GM18870 (cell line): ENCODE measurements at regions not wholly inside any gene's neighbourhood (a gene's known extent, or its start where the extent isn't known, plus 50 kb on each side); places are given as distances from the start of the nearest gene placed in this dataset.

Experiments
- ATAC-seq: cut with Tn5 transposase; IDR thresholded peaks from one replicate; pipeline ENCODE4 v1.9.1; 2021; ENCODE audit warnings: moderate library complexity; ENCODE audit not compliant: unreplicated experiment

GRCh38 chr16:26189536-26189935, 497.8 kb downstream of the HS3ST4 start:
- no peak for ATAC-seq

- ATAC-seq: no peak
These were observed 502.8 kb downstream of the HS3ST4 start for GRCh38 chr16:26194526-26194925.

GRCh38 chr16:26195225-26195624, 503.5 kb downstream of the HS3ST4 start:
- no peak for ATAC-seq

- no peak for ATAC-seq
These were observed 504.6 kb downstream of the HS3ST4 start for GRCh38 chr16:26196310-26196709.

- no peak for ATAC-seq
These were observed 505.0 kb downstream of the HS3ST4 start for GRCh38 chr16:26196802-26197201.

DNA sequence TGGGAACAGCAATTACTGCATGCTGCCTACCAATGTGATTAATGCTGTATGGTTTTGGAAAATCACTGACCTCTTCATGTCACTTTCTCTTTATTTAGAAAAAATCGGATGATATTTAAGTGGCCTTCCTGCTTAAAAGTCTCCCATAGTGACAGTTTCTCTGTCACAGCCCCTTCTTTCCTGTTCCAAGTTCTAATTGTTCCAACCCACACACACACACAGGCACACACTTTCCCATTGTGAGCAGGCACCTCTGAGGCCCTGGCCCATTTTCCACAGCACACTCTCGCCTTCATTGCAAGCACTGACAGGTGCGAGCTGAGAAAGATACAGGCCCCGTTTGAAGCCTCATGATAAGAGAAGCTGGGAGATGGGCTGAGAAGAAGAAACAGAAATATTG, 505.9 kb downstream of the HS3ST4 start:
- ATAC-seq: no peak

GRCh38 chr16:26198221-26198620, 506.5 kb downstream of the HS3ST4 start:
- no peak for ATAC-seq

DNA sequence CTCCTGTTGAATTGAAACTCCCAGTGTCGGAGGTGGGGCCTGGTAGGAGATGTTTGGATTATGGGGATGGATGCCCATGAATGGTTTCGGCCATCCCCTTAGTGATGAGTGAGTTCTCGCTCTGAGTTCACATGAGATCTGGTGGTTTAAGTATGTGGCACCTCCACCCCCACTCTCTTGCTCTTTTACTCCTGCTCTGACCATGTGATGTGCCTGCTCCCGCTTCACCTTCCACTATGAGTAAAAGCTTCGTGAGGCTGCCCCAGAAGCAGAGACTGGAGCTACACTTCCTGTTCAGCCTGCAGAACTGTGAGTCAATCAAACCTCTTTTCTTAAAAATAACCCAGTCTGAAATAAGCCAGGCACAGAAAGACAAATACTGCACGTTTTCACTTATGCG, 512.4 kb downstream of the HS3ST4 start:
- no peak for ATAC-seq

DNA sequence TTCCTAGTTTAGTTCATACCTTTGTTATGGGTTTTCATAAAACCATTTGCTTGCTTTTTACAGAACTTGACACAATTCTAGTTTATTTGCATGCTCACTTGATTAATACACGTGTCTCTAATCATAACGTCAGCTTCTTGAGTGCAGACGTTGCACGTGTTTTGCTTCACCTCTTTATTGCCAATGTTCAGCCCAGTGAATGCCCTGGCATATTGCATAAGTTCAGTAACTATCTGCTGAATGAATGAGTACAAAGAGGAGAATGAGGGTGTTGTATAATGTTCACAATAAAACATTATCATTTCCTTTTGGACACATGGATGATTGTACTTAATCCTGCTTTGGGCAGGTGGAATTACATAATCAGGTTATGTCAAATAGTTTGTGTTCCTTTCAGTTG, 519.8 kb downstream of the HS3ST4 start:
- no peak for ATAC-seq

DNA sequence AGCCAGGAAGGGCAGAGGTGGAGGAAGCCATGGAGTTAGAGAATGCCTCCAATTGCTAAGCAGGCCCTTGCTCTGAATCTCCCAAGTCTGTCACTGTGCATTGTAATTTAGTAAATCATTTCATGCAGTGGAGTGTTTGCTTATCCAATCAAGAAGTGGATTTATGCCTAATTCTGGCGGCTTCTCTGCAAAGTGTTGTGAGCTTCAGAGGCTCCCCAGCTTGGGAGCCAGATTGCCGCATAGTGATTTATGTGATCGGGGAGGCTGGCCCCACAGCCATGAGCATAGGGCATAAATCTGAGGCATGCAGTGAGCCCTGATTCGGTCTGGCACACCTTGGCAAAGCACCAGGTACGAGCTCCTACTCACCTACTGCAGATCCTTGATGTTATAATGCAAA, 520.8 kb downstream of the HS3ST4 start:
- ATAC-seq: no peak

- no peak for ATAC-seq
These were observed 522.9 kb downstream of the HS3ST4 start for GRCh38 chr16:26214581-26215174.

DNA sequence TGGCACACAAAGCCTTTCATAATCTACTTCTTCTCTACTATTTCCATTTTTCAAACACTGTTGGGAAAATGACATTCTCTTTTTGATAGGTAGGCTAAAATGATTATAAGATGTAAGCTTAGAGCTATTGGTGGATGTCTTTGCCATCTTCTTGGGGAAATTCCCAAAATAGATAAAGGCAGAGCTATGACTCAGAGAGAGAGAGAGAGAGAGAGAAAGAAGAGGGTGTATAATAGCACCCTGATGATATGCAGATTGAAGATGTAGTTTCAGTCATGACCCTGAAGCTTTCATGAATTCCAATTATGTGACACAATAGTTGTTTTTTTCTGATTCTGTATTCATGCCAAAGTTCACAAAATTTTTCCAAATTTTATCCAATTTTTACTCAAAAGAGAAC, 529.1 kb downstream of the HS3ST4 start:
- no peak for ATAC-seq

DNA sequence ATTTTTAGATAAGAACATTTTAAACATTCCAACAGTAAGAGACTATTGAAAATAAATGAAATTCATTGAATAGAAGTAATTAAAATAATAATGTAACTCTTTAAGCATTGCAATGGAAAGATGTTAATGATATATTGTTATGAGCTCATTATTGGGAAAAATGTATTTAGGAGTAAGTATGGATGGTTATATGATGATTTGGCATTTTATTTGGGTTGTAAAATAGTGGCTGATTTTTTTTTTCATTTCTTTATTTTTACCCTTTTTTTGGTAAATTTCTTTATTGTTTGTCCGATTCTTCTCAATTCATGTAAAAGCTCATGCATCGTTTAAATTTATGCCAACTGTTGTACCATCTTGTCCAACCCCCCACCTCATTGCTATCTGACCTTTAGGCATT, 539.9 kb downstream of the HS3ST4 start:
- no peak for ATAC-seq

GRCh38 chr16:26240807-26241206, 549.0 kb downstream of the HS3ST4 start:
- ATAC-seq: no peak

GRCh38 chr16:26247063-26247462, 555.3 kb downstream of the HS3ST4 start:
- ATAC-seq: no peak

DNA sequence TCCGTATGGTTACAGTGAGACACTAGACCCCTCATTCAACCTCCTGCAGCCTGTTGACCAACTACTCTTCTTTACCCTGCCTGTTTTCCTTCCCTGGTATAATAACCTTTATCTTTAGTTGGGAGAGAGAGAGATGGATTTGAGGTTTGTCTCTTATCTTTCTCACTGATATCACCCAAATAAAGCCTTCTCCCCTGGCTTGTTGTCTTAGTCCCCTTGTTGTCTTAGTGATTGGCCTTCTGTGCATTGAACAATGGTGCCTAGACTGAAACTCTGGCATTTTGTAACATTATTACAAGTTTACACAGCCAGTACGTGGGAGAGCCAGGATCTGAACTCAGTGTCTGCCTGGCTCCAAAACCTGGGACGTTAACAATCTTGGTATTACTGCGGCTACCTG, 560.8 kb downstream of the HS3ST4 start:
- ATAC-seq: no peak

DNA sequence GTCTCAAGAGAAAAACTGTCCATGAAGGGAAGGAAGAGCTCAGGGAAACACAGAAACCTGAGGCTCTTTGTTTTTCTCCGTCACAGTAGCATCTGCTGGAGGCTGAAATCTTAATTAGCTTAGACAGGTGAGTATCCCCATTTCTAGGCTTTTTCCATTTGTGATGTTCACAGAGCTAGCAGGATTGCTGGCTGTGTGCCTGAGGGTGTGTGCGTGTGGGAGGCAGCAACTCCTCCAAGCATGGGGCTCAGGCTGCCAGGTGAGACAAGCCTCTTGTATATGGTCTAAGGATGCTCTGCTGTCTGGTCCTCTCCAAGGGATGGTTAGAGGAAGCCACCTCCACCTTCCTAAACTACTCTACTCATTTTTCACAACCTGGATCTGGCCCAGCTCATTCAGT, 569.9 kb downstream of the HS3ST4 start:
- no peak for ATAC-seq

- ATAC-seq: no peak
These were observed 571.6 kb downstream of the HS3ST4 start for GRCh38 chr16:26263406-26263805.

DNA sequence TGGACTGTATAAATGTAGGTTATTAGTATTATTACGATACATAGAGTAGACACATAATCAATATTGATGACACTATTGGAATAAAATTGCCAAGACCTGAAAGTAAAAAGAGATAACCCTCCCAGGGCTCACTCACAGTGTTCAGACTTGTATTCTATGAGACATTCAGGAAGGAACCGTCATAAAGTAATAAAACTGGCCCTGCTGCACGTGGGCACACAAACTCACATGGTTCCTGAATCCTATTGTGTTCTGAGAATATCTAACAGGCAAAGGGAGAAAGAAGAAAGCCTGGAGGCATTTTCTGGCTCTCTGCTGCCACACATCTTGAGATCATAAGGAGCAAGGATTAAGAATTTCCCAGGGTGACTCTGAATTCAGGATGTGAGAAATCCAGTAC, 575.9 kb downstream of the HS3ST4 start:
- no peak for ATAC-seq

GRCh38 chr16:26269673-26270072, 577.9 kb downstream of the HS3ST4 start:
- no peak for ATAC-seq

- no peak for ATAC-seq
These were observed 581.8 kb downstream of the HS3ST4 start for GRCh38 chr16:26273607-26274006.

DNA sequence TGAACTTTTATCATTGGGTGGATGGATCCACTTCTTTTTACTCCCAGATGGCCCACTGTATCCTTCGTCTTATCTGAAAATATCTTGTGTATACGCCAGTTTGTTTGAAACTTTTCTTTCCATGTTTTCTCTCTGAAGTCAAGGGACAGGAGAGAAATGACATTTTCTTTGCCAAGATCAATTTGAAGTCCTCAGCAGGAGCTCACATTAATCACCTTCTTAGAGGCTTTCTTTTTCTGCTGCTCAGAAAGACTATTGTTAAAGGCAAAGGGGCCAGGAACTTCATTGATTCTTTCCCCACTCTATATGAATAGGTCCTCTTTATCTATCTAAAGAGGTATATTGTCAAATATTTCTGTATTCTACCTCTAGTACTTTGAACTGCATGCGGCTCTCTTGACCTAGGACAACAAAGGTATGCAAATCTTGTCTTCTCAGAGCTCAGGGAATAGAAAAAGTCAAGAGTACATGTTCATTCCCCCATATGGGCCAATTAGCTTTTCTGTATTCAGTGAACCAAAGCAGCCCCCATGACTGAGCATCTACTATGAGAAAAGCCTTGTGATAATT, 583.3 kb downstream of the HS3ST4 start:
- no peak for ATAC-seq

- no peak for ATAC-seq
These were observed 584.5 kb downstream of the HS3ST4 start for GRCh38 chr16:26276289-26276688.
